IMR-90 (cell line): ENCODE measurements at regions not wholly inside any gene's neighbourhood (a gene's known extent, or its start where the extent isn't known, plus 50 kb on each side); places are given as distances from the start of the nearest gene placed in this dataset.

Experiments
- BHLHE40 ChIP-seq: fragments of 150-350 bp; IDR thresholded peaks from 2 replicates; pipeline ENCODE4 v1.6.1; 2016; ENCODE audit warnings: mild to moderate bottlenecking, low read depth, low read length
- CEBPB ChIP-seq: IDR thresholded peaks from 2 replicates; pipeline ENCODE4 v1.6.1; 2012; ENCODE audit warnings: low read depth, low read length, improper control_type of control experiment
- MAFK ChIP-seq: IDR thresholded peaks from 2 replicates; pipeline ENCODE4 v1.6.1; 2012; ENCODE audit warnings: low read depth, low read length, improper control_type of control experiment
- MAZ ChIP-seq: IDR thresholded peaks from 2 replicates; pipeline ENCODE4 v1.6.1; 2012; ENCODE audit warnings: low read depth, mild to moderate bottlenecking, low read length, improper control_type of control experiment, moderate library complexity, borderline replicate concordance
- NFE2L2 ChIP-seq: fragments of 150-350 bp; IDR thresholded peaks from 2 replicates; pipeline ENCODE4 v1.6.1; 2016; ENCODE audit warnings: low read depth, mild to moderate bottlenecking, low read length
- POLR2A ChIP-seq: IDR thresholded peaks from 2 replicates; pipeline ENCODE4 v1.6.1; 2012; ENCODE audit warnings: mild to moderate bottlenecking, low read depth, low read length
- RFX5 ChIP-seq: IDR thresholded peaks from 2 replicates; pipeline ENCODE4 v1.8.0; 2012; ENCODE audit warnings: low read depth, mild to moderate bottlenecking, low read length, moderate library complexity
- SMC3 ChIP-seq: fragments of 150-350 bp; IDR thresholded peaks from 2 replicates; pipeline ENCODE4 v1.6.1; 2016; ENCODE audit warnings: low read depth, mild to moderate bottlenecking, antibody characterized with exemption, low read length, moderate library complexity
- TF ChIP-seq, protein P1 (sequence below): conservative IDR thresholded peaks from 2 replicates; pipeline ENCODE4 v1.5.1; 2012; ENCODE audit warnings: mild to moderate bottlenecking, low read depth, low read length, improper control_type of control experiment
- TF ChIP-seq, protein P2 (sequence below): fragments of 150-350 bp; IDR thresholded peaks from 2 replicates; pipeline ENCODE4 v1.6.1; 2016; ENCODE audit warnings: low read depth, mild to moderate bottlenecking, low read length, moderate library complexity, borderline replicate concordance

DNA sequence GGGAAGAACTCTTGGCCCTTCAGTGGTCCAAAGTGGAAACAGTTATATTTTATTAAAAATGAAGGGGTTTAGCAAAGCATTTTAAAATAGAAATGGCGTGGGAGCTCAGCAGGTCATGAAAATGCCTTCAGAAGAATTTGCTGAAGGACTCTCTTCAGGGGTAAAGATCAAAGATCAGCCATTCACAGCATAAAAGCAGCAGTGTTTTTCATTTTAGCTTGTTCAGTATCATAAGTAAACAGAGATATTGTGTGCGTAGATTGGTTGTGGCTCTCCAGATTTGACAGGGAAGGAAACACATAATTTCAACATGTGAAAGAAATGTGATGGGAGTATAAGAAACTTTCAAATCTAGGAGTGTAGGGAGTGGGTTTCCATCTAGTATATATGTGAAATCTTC is 519.2 kb upstream of the MAP3K7 start:
- TF ChIP-seq SMC3 (no peak), NFE2L2 (no peak), POLR2A (no peak), CEBPB (no peak), BHLHE40 (no peak), RFX5 (no peak), MAZ (no peak), MAFK (no peak)
- TF ChIP-seq, protein P1, sequence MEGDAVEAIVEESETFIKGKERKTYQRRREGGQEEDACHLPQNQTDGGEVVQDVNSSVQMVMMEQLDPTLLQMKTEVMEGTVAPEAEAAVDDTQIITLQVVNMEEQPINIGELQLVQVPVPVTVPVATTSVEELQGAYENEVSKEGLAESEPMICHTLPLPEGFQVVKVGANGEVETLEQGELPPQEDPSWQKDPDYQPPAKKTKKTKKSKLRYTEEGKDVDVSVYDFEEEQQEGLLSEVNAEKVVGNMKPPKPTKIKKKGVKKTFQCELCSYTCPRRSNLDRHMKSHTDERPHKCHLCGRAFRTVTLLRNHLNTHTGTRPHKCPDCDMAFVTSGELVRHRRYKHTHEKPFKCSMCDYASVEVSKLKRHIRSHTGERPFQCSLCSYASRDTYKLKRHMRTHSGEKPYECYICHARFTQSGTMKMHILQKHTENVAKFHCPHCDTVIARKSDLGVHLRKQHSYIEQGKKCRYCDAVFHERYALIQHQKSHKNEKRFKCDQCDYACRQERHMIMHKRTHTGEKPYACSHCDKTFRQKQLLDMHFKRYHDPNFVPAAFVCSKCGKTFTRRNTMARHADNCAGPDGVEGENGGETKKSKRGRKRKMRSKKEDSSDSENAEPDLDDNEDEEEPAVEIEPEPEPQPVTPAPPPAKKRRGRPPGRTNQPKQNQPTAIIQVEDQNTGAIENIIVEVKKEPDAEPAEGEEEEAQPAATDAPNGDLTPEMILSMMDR: no peak
- TF ChIP-seq, protein P2, sequence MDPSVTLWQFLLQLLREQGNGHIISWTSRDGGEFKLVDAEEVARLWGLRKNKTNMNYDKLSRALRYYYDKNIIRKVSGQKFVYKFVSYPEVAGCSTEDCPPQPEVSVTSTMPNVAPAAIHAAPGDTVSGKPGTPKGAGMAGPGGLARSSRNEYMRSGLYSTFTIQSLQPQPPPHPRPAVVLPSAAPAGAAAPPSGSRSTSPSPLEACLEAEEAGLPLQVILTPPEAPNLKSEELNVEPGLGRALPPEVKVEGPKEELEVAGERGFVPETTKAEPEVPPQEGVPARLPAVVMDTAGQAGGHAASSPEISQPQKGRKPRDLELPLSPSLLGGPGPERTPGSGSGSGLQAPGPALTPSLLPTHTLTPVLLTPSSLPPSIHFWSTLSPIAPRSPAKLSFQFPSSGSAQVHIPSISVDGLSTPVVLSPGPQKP: no peak
